ENCODE measurements at regions not wholly inside any gene's neighbourhood (a gene's known extent, or its start where the extent isn't known, plus 50 kb on each side); places are given as distances from the start of the nearest gene placed in this dataset.
A peak's percentile ranks its signal among the peaks of the same experiment; 100 is the strongest.

DNA sequence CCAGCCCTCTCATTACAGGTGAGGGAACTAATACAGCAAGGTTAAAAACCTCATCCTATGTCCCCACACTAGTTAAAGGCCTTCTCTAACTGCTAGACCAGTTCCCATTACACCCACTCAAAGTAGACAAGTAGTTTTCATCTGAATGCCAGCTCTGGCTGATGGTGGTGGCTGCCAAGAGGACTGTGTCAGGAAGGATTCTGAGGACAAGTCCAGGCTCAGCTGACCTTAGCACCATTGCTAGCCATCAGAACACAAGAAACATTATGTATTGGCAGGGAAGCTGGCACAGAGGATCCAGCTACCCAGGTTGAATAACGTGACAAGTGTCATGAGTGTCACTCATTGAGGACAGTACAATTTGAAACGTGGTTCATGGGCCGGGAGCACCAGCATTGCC, 163.4 kb downstream of the HSD17B3 start:
- Histone ChIP-seq H2AK5ac (ENCODE audit: low read depth, low read length) (0 out of 2 replicates have a peak overlapping the region, but pooled peaks have one; percentile 60), H3K4me2 (ENCODE audit: insufficient read depth in 1 of 2, low read depth in 2 of 2, low read length in 2 of 2) (no peak overlapping the region), H2AFZ (ENCODE audit: low read length) (no peak overlapping the region), H3K14ac (ENCODE audit: insufficient read length) (no peak overlapping the region), H3K56ac (replicated peaks; ENCODE audit: insufficient read length, low read depth, low read length) (no peak overlapping the region), H3K27me3 (replicated peaks in 1 of 4; ENCODE audit: control insufficient read depth in 3 of 4, extremely low read depth in 1 of 4, insufficient read depth in 3 of 4, low read length in 3 of 4) (peaks cover 0 to 2% (median 0%) of the 10 kb centered on the region in 4 experiments; a peak in 2 of 7 replicates), H3K23me2 (ENCODE audit: low read depth, low read length) (no peaks in the 10 kb centered on the region), H3K9ac (replicated peaks in 1 of 4; ENCODE audit: extremely low read depth in 1 of 4, low read depth in 3 of 4, low read length in 3 of 4) (no peak overlapping the region), H3K79me2 (ENCODE audit: control insufficient read depth in 1 of 2, insufficient read depth in 2 of 2, low read length in 2 of 2) (no peaks in the 10 kb centered on the region), H3K4ac (replicated peaks; ENCODE audit: insufficient read length, low read depth, low read length) (no peak overlapping the region), H3K23ac (ENCODE audit: insufficient read length) (no peak overlapping the region), H3K9me3 (ENCODE audit: insufficient read depth in 2 of 2, low read depth in 1 of 2, low read length in 1 of 2) (no peaks in the 10 kb centered on the region), H4K20me1 (replicated peaks in 1 of 2; ENCODE audit: control insufficient read depth in 1 of 2, insufficient read depth in 2 of 2, low read length in 2 of 2) (no peaks in the 10 kb centered on the region), H3K18ac (ENCODE audit: extremely low read depth, low read length) (no peak overlapping the region), H3K4me1 (replicated peaks in 1 of 4; ENCODE audit: control insufficient read depth in 3 of 4, insufficient read depth in 4 of 4, low read length in 3 of 4) (peaks cover 8 to 25% (median 14%) of the 10 kb centered on the region in 4 experiments), H3K27ac (ENCODE audit: low read depth, low read length) (no peak overlapping the region), H2BK15ac (ENCODE audit: low read length) (0 out of 2 replicates have a peak overlapping the region, but pooled peaks have one; percentile 84), H2BK20ac (ENCODE audit: low read length) (no peak overlapping the region), H4K91ac (replicated peaks; ENCODE audit: insufficient read length, low read length) (no peak overlapping the region), H3K4me3 (ENCODE audit: extremely low read depth in 1 of 4, insufficient read depth in 2 of 4, low read depth in 3 of 4, low read length in 4 of 4) (no peak overlapping the region), H3K36me3 (ENCODE audit: control insufficient read depth in 2 of 4, insufficient read depth in 4 of 4, low read length in 3 of 4) (no peaks in the 10 kb centered on the region), H2BK12ac (ENCODE audit: low read depth, low read length) (no peak overlapping the region), H4K8ac (ENCODE audit: extremely low read depth, insufficient read depth, low read length) (no peak overlapping the region), H2BK5ac (ENCODE audit: low read depth, low read length) (no peak overlapping the region), H2BK120ac (replicated peaks; ENCODE audit: low read depth, low read length) (no peak overlapping the region), H3K79me1 (ENCODE audit: low read depth, low read length) (no peaks in the 10 kb centered on the region), H4K5ac (ENCODE audit: insufficient read length, low read depth, low read length) (no peak overlapping the region)
- DNase-seq (ENCODE audit: low read depth in 1 of 2, low spot score in 2 of 2) (no peak), FAIRE-seq (no peak)
- 100% methylated on average over 3 of the region's 3 CpGs; no CpG with 5 or more reads in 1 of the 2 experiments for WGBS, 2 experiments (ENCODE audit: extremely low coverage in 1 of 2, insufficient coverage in 1 of 2, insufficient read length in 1 of 2, insufficient replicate concordance in 2 of 2, low coverage in 1 of 2, low lambda C conversion rate in 2 of 2, missing lambda C conversion rate in 1 of 2)
- no peak for TF ChIP-seq SRF (IDR thresholded peaks at IDR 0.05; ENCODE audit: low read depth, low read length)
- ChIA-PET POLR2A (ENCODE audit: partially characterized antibody) (interaction anchor here (0.8 kb wide), 1 partner anchor 9 kb away, joined by 3 read pairs; no protein-coding TSS in a partner anchor), CTCF (ENCODE audit: partially characterized antibody) (interaction anchor here (0.9 kb wide), 2 partner anchors 49 to 96 kb away, joined by 3 read pairs; no protein-coding TSS in a partner anchor)
